Activated T-helper 9 cell treated with anti-CD3 and anti-CD28 coated beads, Interleukin-2, amount 50 U/mL, for 16 hours (primary cell): ENCODE measurements at regions not wholly inside any gene's neighbourhood (a gene's known extent, or its start where the extent isn't known, plus 50 kb on each side); places are given as distances from the start of the nearest gene placed in this dataset.

Source experiments
- DNase-seq: peaks from one replicate; pipeline ENCODE4 v3.0.0-alpha.2; 2020; ENCODE audit warnings: low read depth

- DNase-seq: no peak
Observed at GRCh38 chr12:89256060-89256459, 96.2 kb downstream of the DUSP6 start.

DNA sequence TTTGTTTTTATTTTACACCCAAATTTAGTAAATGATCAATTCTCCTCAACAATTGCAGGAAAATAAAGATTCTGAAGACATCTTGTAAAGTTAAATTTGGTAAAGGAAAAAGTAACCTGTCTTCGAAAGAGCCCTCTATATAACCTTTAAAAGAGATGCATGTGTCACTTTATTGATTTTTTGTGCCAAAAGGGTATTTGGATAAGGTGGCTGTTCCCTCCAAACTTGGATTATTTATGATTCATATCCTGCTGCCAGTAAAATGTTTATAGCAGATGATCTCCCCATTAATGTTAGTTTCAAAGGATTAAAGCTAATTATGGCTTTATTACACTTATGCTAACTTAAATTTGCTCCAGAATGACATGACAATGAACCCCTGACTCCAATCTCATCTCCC, 98.8 kb downstream of the DUSP6 start:
- DNase-seq: no peak

- no peak for DNase-seq
Observed at GRCh38 chr12:89252284-89252683, 100.0 kb downstream of the DUSP6 start.

- DNase-seq: no peak
Observed at GRCh38 chr12:89251342-89252271, 100.7 kb downstream of the DUSP6 start.

DNA sequence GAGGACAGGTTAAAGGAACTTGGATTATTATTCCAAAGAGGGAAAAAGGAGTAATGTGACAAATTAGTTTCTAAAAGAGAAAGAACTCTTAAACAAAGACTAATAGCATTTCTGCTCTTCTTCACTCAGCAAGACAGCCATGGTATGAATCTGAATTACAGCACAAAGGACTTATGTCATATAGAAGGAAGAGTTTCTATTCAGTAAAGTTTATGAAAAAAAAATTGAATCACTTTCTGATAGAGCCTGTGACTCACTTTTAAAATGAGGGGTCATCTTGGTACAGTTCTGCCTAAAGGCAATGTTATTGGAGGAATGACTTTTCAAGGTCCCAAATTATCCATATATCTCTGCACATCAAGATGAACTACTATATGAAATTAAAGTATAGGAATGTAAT, 101.7 kb downstream of the DUSP6 start:
- no peak for DNase-seq

- DNase-seq: no peak
Observed at GRCh38 chr12:89250213-89250612, 102.1 kb downstream of the DUSP6 start.

DNA sequence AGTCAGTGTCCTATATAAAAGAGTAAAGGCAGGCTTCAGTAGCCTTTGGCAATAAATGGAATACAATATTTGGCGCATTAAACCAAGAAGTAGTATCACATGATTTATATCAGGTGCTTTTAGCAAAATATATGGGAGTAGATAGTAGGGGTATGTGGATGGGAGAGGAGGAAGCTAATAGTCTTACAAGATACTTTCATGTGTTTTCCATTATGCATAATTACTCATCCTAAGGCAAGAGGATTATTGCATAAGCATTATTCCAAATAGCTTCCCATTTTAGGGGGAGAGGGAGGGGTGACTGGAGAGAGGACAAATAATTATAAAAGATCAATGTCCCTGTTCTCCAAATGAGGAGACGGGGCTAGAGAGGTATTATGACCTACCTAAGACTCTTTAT, 104.3 kb downstream of the DUSP6 start:
- DNase-seq: no peak

DNA sequence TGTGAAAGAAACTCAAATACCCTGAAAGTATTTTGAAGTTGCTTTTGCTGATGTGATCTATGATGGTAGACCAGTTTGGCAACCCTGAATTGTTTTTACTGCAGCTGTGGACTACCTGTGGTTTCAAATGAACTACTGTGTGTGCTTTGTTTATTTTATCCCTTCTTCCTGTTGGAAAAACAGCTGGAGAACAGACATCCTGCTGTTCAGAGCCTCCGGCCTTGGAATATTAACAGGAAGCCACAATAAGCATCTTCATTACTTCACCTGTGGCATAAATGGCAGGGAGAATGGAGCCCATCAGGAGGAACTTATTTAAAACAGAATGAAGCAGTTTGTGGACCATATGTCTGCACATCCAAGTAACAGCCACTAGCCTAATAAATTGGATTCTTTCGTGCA, 104.8 kb downstream of the DUSP6 start:
- DNase-seq: no peak

- no peak for DNase-seq
Observed at GRCh38 chr12:89245090-89245489, 107.2 kb downstream of the DUSP6 start.

GRCh38 chr12:89244536-89244935, 107.8 kb downstream of the DUSP6 start:
- DNase-seq: no peak

GRCh38 chr12:89243771-89244170, 108.5 kb downstream of the DUSP6 start:
- no peak for DNase-seq

- DNase-seq: no peak
Observed at GRCh38 chr12:89239534-89239933, 112.8 kb downstream of the DUSP6 start.

GRCh38 chr12:89238593-89238992, 113.7 kb downstream of the DUSP6 start:
- DNase-seq: no peak

- no peak for DNase-seq
Observed at GRCh38 chr12:89237763-89238162, 114.5 kb downstream of the DUSP6 start.

DNA sequence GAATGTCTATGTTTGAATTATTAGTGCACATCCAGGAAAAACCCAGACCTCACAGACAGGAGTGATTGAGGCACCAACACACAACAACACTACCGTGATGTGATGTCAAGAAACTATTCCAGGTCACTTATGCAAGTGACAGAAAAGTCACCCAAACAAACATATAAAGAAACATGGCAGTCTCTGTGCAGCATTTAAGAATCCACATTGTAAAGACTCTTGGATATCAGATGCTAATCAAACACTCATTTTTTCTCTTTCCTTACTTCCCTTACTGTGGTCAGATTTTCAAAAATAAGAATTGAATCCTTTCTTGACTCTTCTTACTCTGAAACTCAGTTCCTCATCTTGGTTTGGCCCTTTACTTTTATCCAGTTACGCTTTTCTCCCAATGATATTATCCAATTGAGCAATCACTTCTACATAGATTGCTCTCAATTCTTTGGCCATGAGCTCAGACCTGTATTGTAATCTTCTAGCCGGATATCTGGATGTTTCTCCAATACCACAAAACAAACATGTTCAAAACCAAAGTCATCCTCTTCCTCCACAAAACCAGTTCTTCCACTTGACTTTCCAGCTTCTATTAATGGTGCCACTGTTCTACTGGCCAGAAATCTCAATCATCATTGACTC, 115.4 kb downstream of the DUSP6 start:
- no peak for DNase-seq

DNA sequence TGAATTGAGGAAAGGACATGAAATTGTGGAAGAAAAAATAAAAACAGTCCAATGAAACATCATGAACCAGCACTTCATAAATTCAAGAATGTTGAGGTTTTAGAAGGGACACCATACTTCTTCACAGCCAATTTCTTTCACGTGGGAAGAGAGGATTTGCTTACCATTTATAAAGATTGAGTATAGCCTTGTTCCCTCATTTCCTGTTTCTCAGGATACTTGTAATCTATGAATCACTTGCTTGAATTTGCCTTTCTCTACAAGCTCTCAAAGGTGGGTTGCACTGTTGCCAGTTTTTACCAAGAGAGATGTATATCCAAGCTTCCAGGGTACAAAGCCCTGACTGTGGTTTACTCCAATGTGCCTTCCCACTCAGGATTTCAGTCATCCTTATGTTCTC, 116.1 kb downstream of the DUSP6 start:
- DNase-seq: no peak

DNA sequence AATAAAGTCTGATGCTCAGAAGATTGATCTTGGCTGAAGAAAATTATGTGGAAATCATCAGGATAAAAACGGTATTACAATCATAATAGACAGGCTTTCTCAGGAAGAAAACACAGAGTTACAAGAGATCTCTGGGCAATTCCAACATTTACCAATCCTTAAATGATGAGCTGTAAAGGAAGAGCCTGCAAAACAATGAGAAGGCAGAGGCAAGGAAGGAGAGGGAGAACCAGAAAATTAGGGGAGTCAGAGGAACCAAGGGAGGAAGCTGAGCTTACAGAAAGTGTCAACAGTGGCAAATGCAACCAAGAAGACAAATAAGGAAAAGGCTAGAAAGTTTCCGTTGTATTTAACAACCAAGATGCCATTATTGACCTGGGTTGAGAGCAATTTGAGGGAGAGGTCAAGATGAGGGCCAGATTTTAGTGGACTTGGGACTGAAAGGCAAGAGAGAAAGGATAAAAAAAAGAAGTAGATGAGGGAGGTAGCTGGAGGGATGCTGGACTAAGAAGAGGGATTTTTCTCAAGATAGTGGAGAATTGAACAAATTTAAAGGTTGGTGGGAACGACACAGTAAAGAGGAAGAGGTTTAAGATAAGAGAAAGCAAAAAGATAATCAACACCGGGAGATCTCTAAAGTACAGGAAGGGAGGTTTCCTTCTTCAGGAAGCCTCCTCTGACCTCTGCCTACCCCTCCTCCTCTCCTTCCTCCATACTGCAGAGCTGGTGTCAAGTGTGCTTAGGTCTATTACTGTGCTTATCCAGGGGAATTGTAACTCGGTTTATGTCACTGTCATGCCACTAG, 116.9 kb downstream of the DUSP6 start:
- DNase-seq: no peak

- no peak for DNase-seq
Observed at GRCh38 chr12:89234324-89235114, 117.8 kb downstream of the DUSP6 start.

GRCh38 chr12:89231686-89232085, 120.6 kb downstream of the DUSP6 start:
- DNase-seq: no peak

- no peak for DNase-seq
Observed at GRCh38 chr12:89230376-89231315, 121.7 kb downstream of the DUSP6 start.

DNA sequence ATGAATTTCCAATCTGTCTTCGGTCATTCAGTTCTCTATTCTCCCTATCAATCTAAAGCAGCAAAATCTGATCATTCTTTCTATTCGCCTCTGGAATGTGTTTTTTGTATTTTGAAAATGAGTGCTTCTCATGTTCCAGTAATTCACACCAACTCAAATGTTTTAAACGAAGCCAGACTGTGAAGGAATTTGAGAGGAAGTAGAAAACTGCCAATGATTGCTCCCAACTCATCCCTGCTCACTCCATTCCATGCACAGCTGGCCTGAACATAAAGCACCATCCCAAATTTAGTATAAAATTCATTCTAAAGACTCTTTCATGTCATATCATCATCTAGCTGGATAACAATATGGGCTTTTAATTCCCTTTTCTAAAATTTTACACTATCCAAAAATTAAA, 123.8 kb downstream of the DUSP6 start:
- DNase-seq: no peak
